IPS-18c (cell line): ENCODE measurements at regions not wholly inside any gene's neighbourhood (a gene's known extent, or its start where the extent isn't known, plus 50 kb on each side); places are given as distances from the start of the nearest gene placed in this dataset.

Source experiments
- H3K4me3 ChIP-seq: 2 replicates; pipeline ENCODE4 v1.7.0; 2013; ENCODE audit warnings: low read depth, mild to moderate bottlenecking, low read length, moderate library complexity; ENCODE audit not compliant: insufficient read depth
- H3K9me3 ChIP-seq: one replicate; pipeline ENCODE4 v1.6.1; 2013; ENCODE audit warnings: mild to moderate bottlenecking, low read length, moderate library complexity; ENCODE audit not compliant: control insufficient read depth, insufficient read depth

DNA sequence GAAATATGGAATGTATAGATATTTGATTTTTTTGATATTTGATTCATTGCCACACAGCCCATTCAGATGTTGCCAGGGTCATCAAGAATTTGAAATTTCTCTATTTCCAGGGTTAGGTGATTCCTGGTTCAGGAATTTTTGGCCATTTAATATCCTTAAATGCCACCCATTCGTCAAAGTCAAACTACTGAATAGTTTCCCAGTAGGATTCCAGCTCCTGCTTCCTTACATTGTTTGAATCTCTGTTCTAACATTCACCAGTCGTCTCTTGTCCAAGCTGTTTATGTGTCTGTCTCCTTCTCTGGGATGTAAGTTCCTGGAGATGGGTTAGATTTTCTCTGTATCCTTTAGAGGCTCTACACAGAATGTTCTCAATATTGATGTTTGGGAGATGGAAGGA, 124.9 kb upstream of the TLE3 start:
- H3K4me3 ChIP-seq = no peak overlapping the region
- H3K9me3 ChIP-seq = no peaks in the 10 kb centered on the region

DNA sequence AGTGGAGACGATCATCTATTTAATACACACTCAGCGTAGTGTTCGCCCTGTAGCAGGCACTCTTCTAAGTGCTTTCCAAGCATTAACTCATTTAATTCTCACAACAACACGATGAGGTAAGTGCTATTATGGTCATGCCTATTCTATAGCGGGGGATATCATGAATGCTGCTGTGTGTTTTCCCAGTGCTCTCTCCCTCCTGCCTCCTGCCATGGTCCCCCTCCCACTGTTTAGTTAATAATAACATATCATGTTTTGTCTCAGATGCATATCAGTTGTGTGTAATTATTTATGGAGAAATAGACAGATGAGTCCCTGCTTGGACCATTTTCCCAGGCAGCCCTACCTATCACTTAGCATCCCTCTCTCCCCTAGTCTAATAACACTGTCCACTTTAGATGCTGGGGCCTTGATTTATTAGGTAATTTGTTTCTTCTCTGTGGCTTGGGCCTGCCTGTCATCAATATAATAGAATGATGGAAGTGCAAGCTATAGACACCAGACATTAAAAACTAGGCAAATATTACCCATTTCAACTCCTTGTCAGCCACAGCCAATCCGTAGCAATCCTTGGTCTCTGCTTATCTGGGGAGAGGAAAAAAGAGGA, 122.9 kb upstream of the TLE3 start:
- no peaks in the 10 kb centered on the region for H3K9me3 ChIP-seq
- H3K4me3 ChIP-seq = no peak overlapping the region

DNA sequence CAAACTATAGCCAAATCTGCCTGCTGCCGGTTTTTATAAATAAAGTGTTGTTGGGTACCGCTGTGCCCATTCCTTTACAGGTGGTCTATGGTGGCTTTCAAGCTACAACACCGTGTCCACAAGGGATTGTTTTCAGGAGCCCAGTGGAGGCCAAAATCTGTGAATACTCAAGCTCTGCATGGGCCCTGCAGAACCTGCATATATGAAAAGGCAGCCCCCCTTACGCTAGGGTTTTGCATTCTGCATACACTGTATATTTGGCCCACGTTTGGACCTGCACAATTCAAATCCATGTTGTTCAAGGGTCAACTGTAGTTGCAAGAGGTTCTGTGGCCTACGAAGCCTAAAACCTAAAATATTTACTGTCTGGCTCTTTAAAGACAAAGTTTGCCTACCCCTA, 122.2 kb upstream of the TLE3 start:
- H3K4me3 ChIP-seq = no peak overlapping the region
- no peaks in the 10 kb centered on the region for H3K9me3 ChIP-seq

DNA sequence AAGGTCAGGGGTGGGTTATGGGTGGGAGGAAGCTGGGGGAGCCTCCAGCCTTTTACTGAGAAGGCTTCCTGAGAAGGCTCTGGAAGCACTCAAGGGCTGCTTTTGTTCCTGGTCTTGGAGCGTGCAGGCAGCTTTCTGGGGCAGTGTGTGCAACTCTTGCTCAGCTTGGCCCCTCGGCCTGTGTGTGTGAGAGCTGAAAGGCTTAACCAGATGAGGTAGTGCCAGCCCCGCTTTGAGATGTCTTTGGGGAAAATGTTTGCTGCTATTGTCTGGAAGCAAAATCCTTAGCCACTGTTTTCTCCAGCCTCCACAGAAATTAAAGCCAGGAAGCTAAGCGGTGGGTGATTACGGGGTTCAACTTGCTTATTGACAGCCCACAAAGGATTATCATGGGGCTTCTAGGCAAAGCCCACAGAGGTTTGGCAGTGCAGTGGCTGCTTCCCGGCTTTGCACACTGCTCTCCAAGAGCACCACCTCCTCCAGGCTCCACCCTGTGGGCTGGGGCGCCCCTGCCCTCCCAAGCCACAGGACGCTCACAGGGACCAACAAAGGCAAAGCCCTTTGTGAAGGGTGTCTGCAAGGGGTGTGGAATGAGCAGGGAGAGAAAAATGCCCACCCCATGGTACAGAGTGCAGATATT, 121.7 kb upstream of the TLE3 start:
- Histone ChIP-seq H3K4me3 (no peak overlapping the region), H3K9me3 (no peaks in the 10 kb centered on the region)

DNA sequence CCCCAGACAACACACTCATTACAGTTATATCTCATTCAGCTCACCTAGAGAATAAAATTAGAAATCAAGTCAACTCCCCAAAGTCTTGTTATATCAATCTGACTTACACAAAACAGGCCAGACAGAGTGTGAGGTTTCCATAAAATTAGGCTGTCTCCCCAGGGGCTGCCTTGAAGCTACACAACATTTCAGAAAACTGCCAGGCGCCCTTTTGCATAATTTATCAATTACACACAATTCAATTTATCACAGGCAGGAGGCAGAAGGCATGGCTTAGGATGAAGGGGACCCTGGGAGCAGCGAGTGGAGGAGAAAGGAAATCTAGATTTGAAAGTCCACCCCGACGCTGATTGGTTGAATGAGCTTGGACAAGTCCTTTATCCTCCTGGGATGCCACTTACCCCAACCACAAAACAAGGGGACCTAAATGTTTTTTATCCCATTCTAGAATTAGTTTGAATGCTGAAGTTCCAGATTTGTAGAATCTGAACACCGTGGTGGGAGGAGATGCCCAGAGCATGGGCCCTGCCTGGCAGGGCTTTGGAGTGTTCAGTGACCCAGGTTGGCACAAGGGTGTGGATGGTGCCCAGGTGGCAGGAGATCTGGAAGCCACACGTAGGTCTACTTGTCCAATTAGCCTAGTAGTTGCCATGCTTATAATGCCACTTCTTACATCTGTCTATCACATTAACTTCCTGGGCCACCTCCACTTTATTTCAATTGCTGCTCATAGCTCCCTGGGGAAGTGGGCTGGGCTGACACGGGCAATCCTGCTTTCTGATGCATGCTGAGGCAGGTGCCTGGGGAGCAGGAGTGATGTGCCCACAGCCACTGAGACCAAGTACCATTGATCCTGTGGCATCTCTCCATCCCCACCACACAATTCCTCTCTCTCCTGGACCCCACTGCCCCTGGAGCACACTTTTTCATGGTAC, 119.8 kb upstream of the TLE3 start:
- Histone ChIP-seq H3K4me3 (no peak overlapping the region), H3K9me3 (no peaks in the 10 kb centered on the region)

DNA sequence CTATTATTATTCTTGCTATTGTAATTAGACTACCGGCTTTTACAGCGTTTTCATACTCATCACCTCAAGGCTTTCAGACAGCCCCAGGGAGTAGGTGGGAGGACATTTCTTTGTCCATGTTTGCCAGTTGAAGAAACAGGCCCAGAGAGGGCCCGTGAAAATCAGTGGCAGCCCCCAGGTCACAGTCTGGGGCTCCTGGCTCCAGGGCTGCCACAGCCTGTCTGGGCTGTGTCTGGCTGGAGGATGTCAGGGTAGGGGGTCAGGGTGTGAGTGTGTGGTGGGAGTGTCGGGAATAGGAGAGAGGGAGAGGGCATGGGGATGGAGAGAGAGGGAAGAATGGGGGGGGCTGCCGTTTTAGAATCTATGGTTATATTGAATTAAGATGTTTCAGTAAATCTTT, 118.2 kb upstream of the TLE3 start:
- H3K4me3 ChIP-seq = no peak overlapping the region
- H3K9me3 ChIP-seq = no peaks in the 10 kb centered on the region

DNA sequence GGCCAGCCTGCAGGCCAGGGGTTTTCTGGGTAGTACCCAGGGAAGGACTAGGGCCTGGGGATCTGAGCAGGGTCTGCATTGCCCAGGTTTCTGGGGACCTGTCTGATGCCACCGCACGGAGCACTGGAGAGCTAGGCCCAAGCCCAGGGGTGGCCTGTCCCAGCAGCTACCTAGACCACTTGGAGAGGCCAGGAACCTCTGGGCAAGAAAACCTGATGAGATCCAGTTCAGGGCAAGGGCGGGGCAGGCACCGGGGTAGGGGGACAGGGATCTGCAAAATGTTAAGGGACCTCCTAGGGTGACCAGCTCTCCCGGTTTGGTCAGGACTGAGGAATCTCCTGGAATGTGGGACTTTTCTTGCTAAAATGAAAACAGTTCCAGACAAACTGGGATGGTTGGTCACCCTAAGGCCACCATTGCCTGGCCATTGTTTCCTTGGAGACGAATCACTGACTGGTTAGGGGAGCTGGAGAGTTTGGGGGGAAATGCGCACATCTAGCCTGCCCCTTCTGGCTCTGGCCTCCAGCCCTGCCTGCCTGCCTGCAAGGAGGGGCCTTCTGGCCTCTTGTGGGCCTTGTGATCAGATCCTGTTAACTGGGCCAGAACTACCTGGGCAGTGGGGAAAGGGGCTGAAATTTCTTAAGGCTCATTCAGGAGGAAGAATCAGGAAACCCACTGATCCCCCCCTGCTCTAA, 117.4 kb upstream of the TLE3 start:
- Histone ChIP-seq H3K4me3 (no peak overlapping the region), H3K9me3 (no peaks in the 10 kb centered on the region)

DNA sequence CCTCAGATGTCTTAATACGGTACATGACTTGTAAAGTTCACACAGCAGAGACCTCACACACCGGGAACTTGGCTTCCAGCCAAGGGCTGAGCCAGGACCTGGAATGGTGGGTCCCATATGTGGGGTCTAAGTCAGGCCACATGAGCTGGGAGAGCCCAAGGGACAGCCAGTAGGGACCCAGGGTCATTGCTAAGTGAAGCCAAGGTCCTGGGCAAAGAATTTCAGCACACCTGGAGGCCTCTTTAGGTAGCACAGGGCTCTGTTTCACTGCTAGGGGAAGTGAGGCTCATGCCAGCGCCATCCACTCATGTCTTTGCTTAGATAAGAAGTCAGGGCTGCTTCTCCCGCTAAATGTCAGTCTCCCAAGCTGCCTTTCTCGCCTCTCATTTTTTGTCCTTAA, 116.6 kb upstream of the TLE3 start:
- no peaks in the 10 kb centered on the region for H3K9me3 ChIP-seq
- no peak overlapping the region for H3K4me3 ChIP-seq

DNA sequence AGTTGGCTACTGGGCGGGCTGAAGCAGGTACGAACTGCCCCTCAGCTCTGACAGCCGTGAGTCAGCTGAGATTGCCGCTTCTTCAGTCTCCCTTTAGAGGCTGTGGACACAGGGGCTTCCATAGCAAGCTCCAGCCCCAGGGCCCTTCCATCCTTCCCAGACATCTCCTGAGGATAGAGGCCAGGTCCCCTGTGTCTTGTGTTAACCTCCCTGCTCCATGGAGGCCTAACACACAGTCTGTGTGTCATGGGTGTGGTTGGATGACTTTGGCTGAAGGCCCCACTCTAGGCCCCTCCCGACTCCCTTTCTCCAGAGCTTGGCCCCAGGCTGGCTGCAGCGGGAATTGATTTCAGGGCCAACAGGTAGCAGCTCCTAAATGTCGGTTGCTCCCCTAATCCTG, 116.1 kb upstream of the TLE3 start:
- Histone ChIP-seq H3K9me3 (no peaks in the 10 kb centered on the region), H3K4me3 (no peak overlapping the region)

DNA sequence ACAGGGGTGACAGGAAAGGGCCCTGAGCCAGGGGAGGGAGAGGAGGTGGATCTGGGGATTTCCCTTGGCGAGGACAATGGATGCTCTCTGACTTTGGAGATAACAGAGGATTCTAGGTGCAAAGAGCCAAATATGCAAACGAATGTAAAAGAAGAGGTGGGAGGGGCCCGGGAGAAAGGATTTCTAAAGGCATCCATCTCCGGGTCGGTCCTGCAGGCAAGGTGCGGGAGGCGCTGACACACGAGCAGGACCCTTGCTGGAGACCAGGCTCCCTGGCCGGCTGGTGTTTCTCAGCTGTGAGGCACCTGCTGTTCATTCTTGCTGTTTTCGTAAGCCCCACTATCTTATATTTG, 115.2 kb upstream of the TLE3 start:
- H3K4me3 ChIP-seq = no peak overlapping the region

DNA sequence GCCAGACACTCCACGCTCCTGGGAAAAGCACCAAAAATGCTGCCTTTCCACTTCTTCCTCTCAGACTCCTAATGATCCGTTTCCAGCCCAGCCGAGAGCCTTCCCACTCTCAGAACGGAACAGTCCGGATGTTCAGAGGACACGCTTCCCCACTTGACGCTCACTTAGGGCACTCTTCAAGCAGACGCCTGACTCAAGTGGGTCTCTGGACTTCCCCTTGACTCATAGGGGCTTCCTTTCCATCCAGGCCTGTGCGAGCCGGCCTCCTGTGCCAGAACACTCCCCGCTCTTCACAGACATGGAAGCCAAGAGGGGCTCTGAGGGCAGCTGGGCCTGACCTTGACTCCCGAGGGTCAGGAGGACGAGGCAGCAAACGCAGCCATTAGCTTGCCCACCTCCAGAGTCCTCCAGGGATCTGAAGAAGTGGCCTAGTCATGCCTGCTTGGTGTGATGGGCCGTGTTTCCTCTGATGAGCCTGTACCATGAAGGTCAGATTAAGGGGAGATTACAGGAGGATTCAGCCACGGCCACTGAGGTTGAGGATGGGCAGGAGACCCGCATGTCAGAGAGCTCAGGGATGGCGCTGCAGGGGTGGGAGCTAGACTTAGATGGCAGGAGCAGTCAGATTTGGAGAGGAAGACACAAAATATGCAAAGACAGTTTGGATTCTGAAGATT, 114.7 kb upstream of the TLE3 start:
- no peak overlapping the region for H3K4me3 ChIP-seq
- H3K9me3 ChIP-seq = no peaks in the 10 kb centered on the region

More for the DNA sequence above, 115.2 kb upstream of the TLE3 start:
- H3K9me3 ChIP-seq = no peaks in the 10 kb centered on the region

DNA sequence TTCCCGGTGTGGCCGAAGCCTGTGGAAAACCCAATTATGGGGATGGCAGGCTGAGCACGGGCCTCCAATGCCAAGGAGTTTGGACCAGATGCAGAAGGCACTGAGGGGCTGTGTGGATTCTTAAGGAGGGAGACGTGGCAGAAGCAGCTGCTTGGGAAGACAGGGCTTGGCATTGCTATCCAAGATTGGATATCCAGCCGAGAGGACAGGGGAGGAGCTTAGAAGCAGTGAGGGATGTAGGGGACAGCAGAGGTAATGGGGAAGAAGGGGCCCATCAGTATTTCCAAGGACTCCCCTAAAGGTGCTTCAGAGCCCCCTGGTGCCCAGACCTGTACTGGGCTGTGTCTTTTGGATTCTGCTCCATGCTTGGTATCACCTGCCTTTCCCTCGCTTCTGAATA, 112.8 kb upstream of the TLE3 start:
- H3K4me3 ChIP-seq = no peak overlapping the region
- no peaks in the 10 kb centered on the region for H3K9me3 ChIP-seq

DNA sequence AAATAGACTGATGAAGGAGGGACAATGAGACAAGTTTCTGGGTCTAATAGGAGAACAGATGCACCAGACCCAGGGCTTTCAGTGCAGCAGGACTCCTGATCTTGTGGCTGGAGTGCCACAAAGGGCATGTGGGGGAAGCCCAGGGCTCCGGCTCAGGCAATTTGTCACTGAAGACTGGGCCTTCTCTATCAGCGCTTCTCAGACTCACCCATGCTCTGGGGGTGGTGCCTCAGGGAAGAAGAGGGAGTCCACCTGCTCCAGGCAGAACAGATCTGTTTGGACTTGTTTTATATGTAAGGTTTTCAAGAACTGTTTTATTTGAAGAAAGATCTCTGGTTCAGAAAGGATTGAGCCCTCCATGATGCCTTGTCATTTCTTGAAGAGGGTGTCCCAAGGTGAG, 112.4 kb upstream of the TLE3 start:
- no peaks in the 10 kb centered on the region for H3K9me3 ChIP-seq
- no peak overlapping the region for H3K4me3 ChIP-seq

DNA sequence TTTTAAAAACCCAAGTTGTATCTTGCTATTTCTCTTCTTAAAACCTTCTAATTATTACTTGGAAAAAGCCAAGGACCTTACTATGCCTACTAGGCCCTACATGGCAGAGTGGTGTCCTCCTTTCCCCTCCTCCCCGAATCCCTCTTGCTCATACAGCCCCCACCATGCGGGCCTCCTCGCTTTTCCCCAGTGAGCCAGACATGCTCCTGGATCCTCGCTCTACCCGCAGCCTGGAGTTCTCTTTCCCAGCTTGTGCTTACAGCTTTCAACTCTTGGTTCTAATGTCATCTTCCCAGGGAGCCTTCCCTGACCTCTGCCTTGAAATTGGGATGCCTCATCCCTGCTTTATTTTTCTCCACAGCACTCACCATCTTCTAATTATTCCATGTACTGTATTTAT, 111.8 kb upstream of the TLE3 start:
- no peaks in the 10 kb centered on the region for H3K9me3 ChIP-seq
- no peak overlapping the region for H3K4me3 ChIP-seq

DNA sequence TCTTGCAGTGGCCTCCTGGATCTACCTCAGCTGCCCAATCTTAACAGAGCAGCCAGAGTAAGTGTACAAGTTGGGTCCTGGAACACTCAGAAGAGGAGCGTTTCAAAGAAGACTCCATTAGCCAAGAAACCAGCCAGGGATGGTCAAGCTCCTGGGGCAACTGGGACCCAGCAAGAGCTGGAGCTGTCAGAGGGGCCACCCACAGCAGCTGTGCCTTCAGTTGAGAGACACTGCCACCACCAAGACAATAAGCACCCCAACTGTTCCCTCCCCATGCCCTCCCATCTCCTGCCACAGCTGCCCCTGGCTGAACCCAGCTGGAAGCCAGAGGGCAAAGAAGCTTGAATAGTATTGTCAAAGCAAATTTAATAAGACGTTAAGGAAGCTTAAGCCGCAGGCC, 110.6 kb upstream of the TLE3 start:
- no peak overlapping the region for H3K4me3 ChIP-seq
- H3K9me3 ChIP-seq = no peaks in the 10 kb centered on the region

DNA sequence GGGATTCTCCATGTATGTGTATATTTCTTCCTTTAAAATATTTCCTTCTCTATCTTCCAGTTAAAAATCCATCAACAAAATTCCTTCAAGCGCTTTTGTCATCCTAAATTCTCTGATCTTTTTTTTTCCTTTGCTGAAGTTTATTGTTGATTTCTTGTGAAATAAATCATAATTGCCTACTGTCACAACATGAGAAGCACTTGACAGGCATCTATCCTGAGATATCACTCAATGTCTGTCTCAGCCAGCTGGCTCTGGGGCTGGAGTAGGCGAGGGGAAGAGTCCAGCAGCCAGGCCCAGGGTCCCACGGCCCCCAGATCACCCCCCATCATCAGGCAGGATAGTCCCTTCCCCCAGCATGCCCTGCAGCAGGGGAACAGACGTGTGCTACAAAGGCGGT, 109.0 kb upstream of the TLE3 start:
- no peak overlapping the region for H3K4me3 ChIP-seq
- H3K9me3 ChIP-seq = no peaks in the 10 kb centered on the region

DNA sequence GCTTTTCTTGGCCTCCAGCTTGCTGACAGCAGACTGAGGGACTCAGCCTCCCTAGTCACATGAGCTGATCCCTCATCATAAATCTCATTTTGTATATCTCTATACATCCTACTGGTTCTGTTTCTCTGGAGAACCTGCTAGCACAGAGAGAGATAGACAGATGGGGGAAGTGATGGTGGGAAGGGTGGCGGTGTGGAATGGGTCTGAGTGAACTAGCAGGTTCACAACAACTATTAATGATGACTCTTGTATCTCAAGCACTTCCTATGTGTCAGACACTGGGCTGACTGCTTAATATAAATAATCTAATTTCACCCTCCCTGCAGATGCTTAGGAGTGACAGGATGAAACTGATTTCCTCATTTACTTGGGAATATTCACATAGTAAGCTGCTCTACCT, 106.9 kb upstream of the TLE3 start:
- H3K9me3 ChIP-seq = no peaks in the 10 kb centered on the region
- no peak overlapping the region for H3K4me3 ChIP-seq
